ENCODE measurements at regions not wholly inside any gene's neighbourhood (a gene's known extent, or its start where the extent isn't known, plus 50 kb on each side); places are given as distances from the start of the nearest gene placed in this dataset.

GRCh38 chr1:87638636-87639035 lies 310.0 kb downstream of the LMO4 start:
- Histone ChIP-seq H3K27me3 (ENCODE audit: control insufficient read depth in 4 of 4, insufficient read depth in 4 of 4, low read length in 3 of 4) (no peaks in the 10 kb centered on the region), H3K9ac (ENCODE audit: low read depth in 1 of 2, low read length in 2 of 2) (no peak overlapping the region), H3K4me3 (ENCODE audit: low read depth in 1 of 3, low read length in 3 of 3) (no peak overlapping the region), H3K36me3 (ENCODE audit: control insufficient read depth in 4 of 4, insufficient read depth in 3 of 4, low read depth in 1 of 4, low read length in 3 of 4) (no peaks in the 10 kb centered on the region), H3K4me1 (ENCODE audit: control insufficient read depth in 4 of 4, insufficient read depth in 4 of 4, low read length in 3 of 4) (no peaks in the 10 kb centered on the region), H3K27ac (ENCODE audit: low read depth in 1 of 2, low read length in 2 of 2) (no peak overlapping the region), H3K9me3 (ENCODE audit: control insufficient read depth in 4 of 4, low read length in 3 of 4) (no peaks in the 10 kb centered on the region)
- TF ChIP-seq SP1 (IDR thresholded peaks at IDR 0.05) (no peak), MAX (IDR thresholded peaks at IDR 0.05) (no peak), RAD21 (IDR thresholded peaks at IDR 0.05) (no peak), HNF4G (IDR thresholded peaks at IDR 0.05) (no peak), YY1 (IDR thresholded peaks at IDR 0.05) (no peak), REST (IDR thresholded peaks at IDR 0.05) (no peak), EGR1 (IDR thresholded peaks at IDR 0.05; ENCODE audit: low read depth in 2 of 2) (no peak)
- no peak for DNase-seq (ENCODE audit: low spot score)

GRCh38 chr1:87641996-87642395 lies 313.3 kb downstream of the LMO4 start:
- WGBS: 70% methylated on average over 3 of the region's 3 CpGs
- Histone ChIP-seq H3K9ac (ENCODE audit: low read depth in 1 of 2, low read length in 2 of 2) (no peak overlapping the region), H3K4me1 (ENCODE audit: control insufficient read depth in 4 of 4, insufficient read depth in 4 of 4, low read length in 3 of 4) (no peaks in the 10 kb centered on the region), H3K27me3 (ENCODE audit: control insufficient read depth in 4 of 4, insufficient read depth in 4 of 4, low read length in 3 of 4) (no peaks in the 10 kb centered on the region), H3K4me3 (ENCODE audit: low read depth in 1 of 3, low read length in 3 of 3) (no peak overlapping the region), H3K9me3 (ENCODE audit: control insufficient read depth in 4 of 4, low read length in 3 of 4) (no peaks in the 10 kb centered on the region), H3K27ac (ENCODE audit: low read depth in 1 of 2, low read length in 2 of 2) (no peak overlapping the region), H3K36me3 (ENCODE audit: control insufficient read depth in 4 of 4, insufficient read depth in 3 of 4, low read depth in 1 of 4, low read length in 3 of 4) (no peaks in the 10 kb centered on the region)
- DNase-seq (ENCODE audit: low spot score): no peak
- no peak for TF ChIP-seq CTCF (IDR thresholded peaks at IDR 0.05; ENCODE audit: low read depth, low read length, missing input control)
- no peak for TF ChIP-seq ZBTB33 (IDR thresholded peaks at IDR 0.05)
- no peak for TF ChIP-seq YY1 (IDR thresholded peaks at IDR 0.05)
- TF ChIP-seq GABPA (IDR thresholded peaks at IDR 0.05 in 1 of 2, conservative IDR thresholded peaks at IDR 0.05 in 1 of 2): no peak
- TF ChIP-seq RAD21 (IDR thresholded peaks at IDR 0.05): no peak
- TF ChIP-seq FOXA1 (IDR thresholded peaks at IDR 0.05): no peak
- TF ChIP-seq RXRA (IDR thresholded peaks at IDR 0.05): no peak
- no peak for TF ChIP-seq JUND (IDR thresholded peaks at IDR 0.05)
- TF ChIP-seq FOXA2 (IDR thresholded peaks at IDR 0.05): no peak
- TF ChIP-seq ATF3 (IDR thresholded peaks at IDR 0.05): no peak
- TF ChIP-seq SP1 (IDR thresholded peaks at IDR 0.05): no peak
- no peak for TF ChIP-seq NR2F2 (IDR thresholded peaks at IDR 0.05)
- no peak for TF ChIP-seq MAX (IDR thresholded peaks at IDR 0.05)
- no peak for TF ChIP-seq REST (IDR thresholded peaks at IDR 0.05)
